ENCODE measurements at regions not wholly inside any gene's neighbourhood (a gene's known extent, or its start where the extent isn't known, plus 50 kb on each side); places are given as distances from the start of the nearest gene placed in this dataset.
"Not testable (repeated sequence)": the region's sequence is repeated elsewhere in the genome, so short reads cannot be mapped to it uniquely, and the experiment has no call there.

DNA sequence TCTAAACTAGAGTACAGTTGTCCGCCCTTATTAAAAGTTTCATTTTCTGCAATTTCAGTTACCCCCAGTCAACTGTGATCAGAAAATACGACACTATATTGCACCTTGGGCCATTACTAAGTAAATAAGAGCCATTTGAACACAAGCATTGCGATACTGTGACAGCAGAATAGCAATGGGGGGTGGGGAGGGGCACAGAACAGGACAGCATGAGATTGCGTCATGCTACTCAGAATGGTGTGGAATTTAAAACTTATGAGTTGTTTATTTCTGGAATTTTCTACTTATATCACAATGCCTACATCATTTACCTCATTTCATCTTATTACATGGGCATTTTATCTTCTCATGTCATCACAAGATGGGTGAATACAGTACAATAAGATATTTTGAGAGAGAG lies 166.3 kb downstream of the MANEA start:
- Histone ChIP-seq H3K4me1 (no peaks in the 10 kb centered on the region), H3K4me3 (no peak overlapping the region), H3K27ac (no peak overlapping the region), H3K9me3 (no peaks in the 10 kb centered on the region), H3K27me3 (replicated peaks in 1 of 7) (no peaks in the 10 kb centered on the region), H3K36me3 (no peaks in the 10 kb centered on the region)
- WGBS, 5 donors: 63 to 74% (median 66%) methylated on average over 4 of the region's 4 CpGs
- DNase-seq: no peak
- intact Hi-C loops (cut with DNase I; ENCODE audit: low total_unique reads): no loop called here
- TF ChIP-seq POLR2AphosphoS5 (IDR thresholded peaks at IDR 0.05): no peak
- TF ChIP-seq, protein P1, sequence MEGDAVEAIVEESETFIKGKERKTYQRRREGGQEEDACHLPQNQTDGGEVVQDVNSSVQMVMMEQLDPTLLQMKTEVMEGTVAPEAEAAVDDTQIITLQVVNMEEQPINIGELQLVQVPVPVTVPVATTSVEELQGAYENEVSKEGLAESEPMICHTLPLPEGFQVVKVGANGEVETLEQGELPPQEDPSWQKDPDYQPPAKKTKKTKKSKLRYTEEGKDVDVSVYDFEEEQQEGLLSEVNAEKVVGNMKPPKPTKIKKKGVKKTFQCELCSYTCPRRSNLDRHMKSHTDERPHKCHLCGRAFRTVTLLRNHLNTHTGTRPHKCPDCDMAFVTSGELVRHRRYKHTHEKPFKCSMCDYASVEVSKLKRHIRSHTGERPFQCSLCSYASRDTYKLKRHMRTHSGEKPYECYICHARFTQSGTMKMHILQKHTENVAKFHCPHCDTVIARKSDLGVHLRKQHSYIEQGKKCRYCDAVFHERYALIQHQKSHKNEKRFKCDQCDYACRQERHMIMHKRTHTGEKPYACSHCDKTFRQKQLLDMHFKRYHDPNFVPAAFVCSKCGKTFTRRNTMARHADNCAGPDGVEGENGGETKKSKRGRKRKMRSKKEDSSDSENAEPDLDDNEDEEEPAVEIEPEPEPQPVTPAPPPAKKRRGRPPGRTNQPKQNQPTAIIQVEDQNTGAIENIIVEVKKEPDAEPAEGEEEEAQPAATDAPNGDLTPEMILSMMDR (IDR thresholded peaks at IDR 0.05 in 8 of 11, conservative IDR thresholded peaks at IDR 0.05 in 3 of 11): no peak
- no peak for TF ChIP-seq POLR2A (IDR thresholded peaks at IDR 0.05)

DNA sequence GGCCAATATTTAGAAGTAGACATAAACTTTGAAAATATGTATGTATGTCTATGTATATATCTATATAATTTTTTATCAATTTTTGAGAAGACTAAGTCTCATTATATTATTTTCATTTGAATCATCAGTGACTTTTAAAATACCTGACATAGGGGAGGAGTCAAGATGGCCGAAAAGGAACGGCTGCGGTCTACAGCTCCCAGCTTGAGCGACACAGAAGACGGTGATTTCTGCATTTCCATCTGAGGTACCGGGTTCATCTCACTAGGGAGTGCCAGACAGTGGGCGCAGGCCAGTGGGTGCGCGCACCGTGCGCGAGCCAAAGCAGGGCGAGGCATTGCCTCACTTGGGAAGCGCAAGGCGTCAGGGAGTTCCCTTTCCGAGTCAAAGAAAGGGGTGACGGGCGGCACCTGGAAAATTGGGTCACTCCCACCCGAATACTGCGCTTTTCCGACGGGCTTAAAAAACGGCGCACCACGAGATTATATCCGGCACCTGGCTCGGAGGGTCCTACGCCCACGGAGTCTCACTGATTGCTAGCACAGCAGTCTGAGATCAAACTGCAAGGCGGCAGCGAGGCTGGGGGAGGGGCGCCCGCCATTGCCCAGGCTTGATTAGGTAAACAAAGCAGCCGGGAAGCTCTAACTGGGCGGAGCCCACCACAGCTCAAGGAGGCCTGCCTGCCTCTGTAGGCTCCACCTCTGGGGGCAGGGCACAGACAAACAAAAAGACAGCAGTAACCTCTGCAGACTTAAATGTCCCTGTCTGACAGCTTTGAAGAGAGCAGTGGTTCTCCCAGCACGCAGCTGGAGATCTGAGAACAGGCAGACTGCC lies 181.1 kb downstream of the MANEA start:
- H3K4me1 ChIP-seq; intact Hi-C loops (cut with DNase I; ENCODE audit: low total_unique reads); H3K27ac ChIP-seq; H3K36me3 ChIP-seq; H3K4me3 ChIP-seq; H3K9me3 ChIP-seq; DNase-seq; H3K27me3 ChIP-seq (replicated peaks in 1 of 7): not testable (repeated sequence)
- 76 to 86% (median 82%) methylated on average over 16 to 36 of the region's 36 CpGs for WGBS, 5 donors

DNA sequence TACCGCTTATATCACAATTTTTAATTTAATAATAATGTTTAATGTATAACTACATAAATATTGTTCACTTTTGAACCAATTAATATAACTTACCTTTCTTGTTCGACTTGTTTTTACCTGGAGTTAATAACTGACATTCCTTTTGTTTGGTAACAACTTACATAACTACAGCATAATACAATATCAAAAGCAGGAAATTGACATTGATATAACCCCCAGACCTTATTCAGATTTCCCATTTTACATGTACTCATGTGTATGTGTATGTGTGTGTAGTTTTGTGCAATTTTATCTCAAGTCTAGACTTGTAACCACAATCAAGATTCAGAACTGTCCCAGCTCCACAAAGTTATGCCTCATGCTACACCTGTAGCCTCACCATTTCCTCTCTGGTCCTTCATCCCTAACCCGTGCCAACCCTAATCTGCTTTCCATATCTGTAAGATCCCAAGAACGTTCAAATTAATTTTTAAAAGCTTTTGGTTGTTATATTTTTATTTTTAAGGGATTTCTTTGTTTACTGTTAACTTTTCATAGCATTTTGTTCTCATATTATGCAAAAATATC lies 190.6 kb downstream of the MANEA start:
- TF ChIP-seq POLR2AphosphoS5 (IDR thresholded peaks at IDR 0.05) (no peak), POLR2A (IDR thresholded peaks at IDR 0.05) (no peak)
- TF ChIP-seq, protein P1 (IDR thresholded peaks at IDR 0.05 in 8 of 11, conservative IDR thresholded peaks at IDR 0.05 in 3 of 11): no peak
- H3K9me3 ChIP-seq: no peaks in the 10 kb centered on the region
- 67 to 76% (median 71%) methylated on average over 4 of the region's 4 CpGs for WGBS, 5 donors
- H3K27ac ChIP-seq: no peak overlapping the region
- no peak overlapping the region for H3K4me3 ChIP-seq
- H3K4me1 ChIP-seq: no peaks in the 10 kb centered on the region
- no peaks in the 10 kb centered on the region for H3K27me3 ChIP-seq (replicated peaks in 1 of 7)
- no peaks in the 10 kb centered on the region for H3K36me3 ChIP-seq
- DNase-seq: no peak
- intact Hi-C loops (cut with DNase I; ENCODE audit: low total_unique reads): no loop called here

DNA sequence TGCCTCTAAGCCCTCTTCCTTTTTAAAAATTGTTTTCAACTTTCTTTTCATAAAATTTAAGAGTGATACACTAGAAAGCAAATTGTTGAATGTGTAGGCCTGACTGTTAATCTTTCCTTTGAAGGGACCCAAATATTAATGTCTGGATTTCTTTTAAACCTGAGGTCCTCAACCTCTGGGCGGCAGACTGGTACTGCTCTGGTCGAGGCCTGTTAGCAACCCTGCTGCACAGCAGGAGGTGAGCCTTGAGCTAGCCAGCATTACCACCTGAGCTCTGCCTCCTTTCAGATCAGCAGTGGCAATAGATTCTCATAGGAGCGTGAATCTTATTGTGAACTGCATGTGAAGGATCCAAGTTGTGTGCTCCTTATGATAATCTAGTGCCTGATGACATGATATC lies 191.2 kb downstream of the MANEA start:
- H3K27ac ChIP-seq: no peak overlapping the region
- no peak overlapping the region for H3K4me3 ChIP-seq
- intact Hi-C loops (cut with DNase I; ENCODE audit: low total_unique reads): no loop called here
- DNase-seq: no peak
- WGBS, 5 donors: 33 to 52% (median 46%) methylated on average over 3 of the region's 3 CpGs
- H3K27me3 ChIP-seq (replicated peaks in 1 of 7): no peaks in the 10 kb centered on the region
- H3K36me3 ChIP-seq: no peaks in the 10 kb centered on the region
- H3K4me1 ChIP-seq: no peaks in the 10 kb centered on the region
- H3K9me3 ChIP-seq: no peaks in the 10 kb centered on the region
- TF ChIP-seq, protein P1 (IDR thresholded peaks at IDR 0.05 in 8 of 11, conservative IDR thresholded peaks at IDR 0.05 in 3 of 11): no peak
- TF ChIP-seq POLR2AphosphoS5 (IDR thresholded peaks at IDR 0.05): no peak
- TF ChIP-seq POLR2A (IDR thresholded peaks at IDR 0.05): no peak

Measured in spleen (tissue), 11 donors.